Mesothelial cell of epicardium (in vitro differentiated cells): ENCODE measurements at regions not wholly inside any gene's neighbourhood (a gene's known extent, or its start where the extent isn't known, plus 50 kb on each side); places are given as distances from the start of the nearest gene placed in this dataset.

Experiments used
- DNase-seq, 2 experiments: peaks; one replicate each; pipeline ENCODE4 v3.0.0; 2021; ENCODE audit warnings: low spot score in 2 of 2; ENCODE audit not compliant: unreplicated experiment in 2 of 2
- H3K27ac Mint-ChIP-seq: 2 replicates; pipeline ENCODE4 v1.8.0; 2021; ENCODE audit warnings: mixed read lengths
- H3K27me3 Mint-ChIP-seq: 2 replicates; pipeline ENCODE4 v1.8.0; 2021; ENCODE audit warnings: low read depth, mixed read lengths
- H3K36me3 Mint-ChIP-seq: 2 replicates; pipeline ENCODE4 v1.8.0; 2021; ENCODE audit warnings: mixed read lengths
- H3K4me1 Mint-ChIP-seq: 2 replicates; pipeline ENCODE4 v1.8.0; 2021; ENCODE audit warnings: mixed read lengths
- H3K4me3 Mint-ChIP-seq: 2 replicates; pipeline ENCODE4 v1.8.0; 2021; ENCODE audit warnings: mild to moderate bottlenecking, moderate library complexity, mixed read lengths
- H3K9me3 Mint-ChIP-seq: 2 replicates; pipeline ENCODE4 v1.8.0; 2021; ENCODE audit warnings: mixed read lengths
- CTCF ChIP-seq: fragments of 200-600 bp; sonication (generic); IDR thresholded peaks from one replicate; pipeline ENCODE4 v1.5.0; 2021; ENCODE audit warnings: antibody characterized with exemption; ENCODE audit not compliant: unreplicated experiment

- no peak overlapping the region for H3K27ac Mint-ChIP-seq
- H3K36me3 Mint-ChIP-seq, result no peaks in the 10 kb centered on the region
- no peak for TF ChIP-seq CTCF
- H3K4me1 Mint-ChIP-seq, result no peaks in the 10 kb centered on the region
- H3K4me3 Mint-ChIP-seq, result no peak overlapping the region
- H3K9me3 Mint-ChIP-seq, result peaks cover 6% of the 10 kb centered on the region
- H3K27me3 Mint-ChIP-seq, result no peaks in the 10 kb centered on the region
- no peak for DNase-seq
Measured at GRCh38 chr5:144065786-144066185, 104.7 kb downstream of the YIPF5 start.

- no peak for TF ChIP-seq CTCF
- Mint-ChIP-seq H3K27me3 (no peaks in the 10 kb centered on the region), H3K4me3 (no peak overlapping the region), H3K36me3 (no peaks in the 10 kb centered on the region), H3K9me3 (peaks cover 4% of the 10 kb centered on the region), H3K4me1 (peaks cover 8% of the 10 kb centered on the region), H3K27ac (no peak overlapping the region)
- DNase-seq, result no peak
Measured at GRCh38 chr5:144072518-144072927, 97.9 kb downstream of the YIPF5 start.

- no peak for DNase-seq
- TF ChIP-seq CTCF, result no peak
- no peak overlapping the region for H3K27ac Mint-ChIP-seq
Measured at GRCh38 chr5:144076521-144077083, 93.9 kb downstream of the YIPF5 start.

GRCh38 chr5:144083185-144083584 lies 87.3 kb downstream of the YIPF5 start:
- TF ChIP-seq CTCF, result no peak
- no peak for DNase-seq
- Mint-ChIP-seq H3K36me3 (peaks cover 2% of the 10 kb centered on the region), H3K27ac (no peak overlapping the region), H3K4me1 (peaks cover 3% of the 10 kb centered on the region), H3K4me3 (no peak overlapping the region), H3K9me3 (peaks cover 40% of the 10 kb centered on the region), H3K27me3 (no peaks in the 10 kb centered on the region)

More at GRCh38 chr5:144076521-144077083, 93.9 kb downstream of the YIPF5 start:
- H3K4me3 Mint-ChIP-seq, result no peak overlapping the region
- H3K4me1 Mint-ChIP-seq, result peaks cover 8% of the 10 kb centered on the region
- peaks cover 41% of the 10 kb centered on the region for H3K9me3 Mint-ChIP-seq
- H3K36me3 Mint-ChIP-seq, result peaks cover 2% of the 10 kb centered on the region
- no peaks in the 10 kb centered on the region for H3K27me3 Mint-ChIP-seq

- Mint-ChIP-seq H3K27ac (no peak overlapping the region), H3K9me3 (peaks cover 26% of the 10 kb centered on the region), H3K36me3 (peaks cover 2% of the 10 kb centered on the region), H3K4me3 (no peak overlapping the region), H3K27me3 (no peaks in the 10 kb centered on the region), H3K4me1 (peaks cover 21% of the 10 kb centered on the region)
- TF ChIP-seq CTCF, result no peak
- no peak for DNase-seq
Measured at GRCh38 chr5:144084971-144085370, 85.5 kb downstream of the YIPF5 start.

- Mint-ChIP-seq H3K27ac (no peak overlapping the region), H3K4me3 (no peak overlapping the region), H3K36me3 (peaks cover 2% of the 10 kb centered on the region), H3K4me1 (peaks cover 24% of the 10 kb centered on the region), H3K27me3 (no peaks in the 10 kb centered on the region), H3K9me3 (peaks cover 22% of the 10 kb centered on the region)
- no peak for DNase-seq
- no peak for TF ChIP-seq CTCF
Measured at GRCh38 chr5:144085381-144085780, 85.1 kb downstream of the YIPF5 start.
